ENCODE measurements at regions not wholly inside any gene's neighbourhood (a gene's known extent, or its start where the extent isn't known, plus 50 kb on each side); places are given as distances from the start of the nearest gene placed in this dataset.
"Not testable (repeated sequence)": the region's sequence is repeated elsewhere in the genome, so short reads cannot be mapped to it uniquely, and the experiment has no call there.

DNA sequence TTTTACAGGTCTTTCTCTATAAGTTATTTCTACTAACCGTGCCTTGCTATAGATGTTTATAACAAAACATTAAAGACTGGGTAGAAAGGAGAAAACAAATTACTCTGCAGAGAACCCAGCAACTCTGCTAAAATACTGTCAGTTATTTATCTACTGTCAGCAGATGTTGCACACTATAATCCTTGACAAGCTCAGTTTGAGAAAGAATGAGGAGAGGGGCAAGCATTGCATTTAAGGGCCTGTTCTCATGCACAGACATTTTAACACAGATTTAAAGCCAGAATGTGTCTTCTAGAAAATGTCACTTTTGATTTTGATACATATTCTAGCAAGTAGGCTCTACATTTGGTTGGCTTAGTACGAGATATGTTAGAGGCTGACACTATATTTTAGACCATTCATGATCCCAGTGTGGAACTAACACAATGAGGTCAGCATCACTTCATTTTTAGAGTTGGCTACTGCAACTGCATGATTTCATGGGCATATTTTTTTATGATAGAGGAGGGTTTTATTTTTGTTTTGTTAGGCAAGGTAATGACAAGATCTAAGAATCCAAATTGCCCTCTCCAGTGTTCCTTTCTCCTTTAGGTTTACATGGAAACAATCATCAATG lies 516.4 kb downstream of the ZEB2 start:
- no peak for DNase-seq

GRCh38 chr2:143996974-143997373 lies 522.9 kb downstream of the ZEB2 start:
- no peak for DNase-seq

- no peak for DNase-seq
Observed at GRCh38 chr2:143994961-143995360, 525.0 kb downstream of the ZEB2 start.

DNA sequence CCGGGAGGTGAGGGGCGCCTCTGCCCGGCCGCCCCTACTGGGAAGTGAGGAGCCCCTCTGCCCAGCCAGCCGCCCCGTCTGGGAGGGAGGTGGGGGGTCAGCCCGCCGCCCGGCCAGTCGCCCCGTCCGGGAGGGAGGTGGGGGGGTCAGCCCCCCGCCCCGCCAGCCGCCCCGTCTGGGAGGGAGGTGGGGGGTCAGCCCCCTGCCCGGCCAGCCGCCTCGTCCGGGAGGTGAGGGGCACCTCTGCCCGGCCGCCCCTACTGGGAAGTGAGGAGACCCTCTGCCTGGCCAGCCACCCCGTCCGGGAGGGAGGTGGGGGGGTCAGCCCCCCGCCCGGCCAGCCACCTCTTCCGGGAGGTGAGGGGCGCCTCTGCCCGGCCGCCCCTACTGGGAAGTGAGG lies 528.3 kb downstream of the ZEB2 start:
- DNase-seq = not testable (repeated sequence)

DNA sequence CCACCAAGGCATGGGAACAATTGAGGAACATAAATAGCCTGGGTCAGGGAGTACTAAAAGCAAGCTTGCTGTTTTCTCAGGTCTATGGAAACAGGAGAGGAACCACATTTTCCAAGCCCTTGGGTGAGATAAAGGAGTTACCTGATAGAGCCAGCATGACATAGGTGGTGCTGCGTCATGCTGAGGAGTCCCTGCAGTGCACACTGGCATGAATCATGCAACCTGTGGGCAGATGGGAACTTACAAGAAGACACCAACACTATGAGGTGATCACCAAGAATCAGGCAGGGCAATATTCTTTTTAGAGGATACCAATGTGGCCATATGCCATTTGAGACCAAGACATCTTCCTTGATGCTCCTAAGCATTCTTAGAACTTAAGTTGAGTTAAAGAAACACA lies 531.8 kb downstream of the ZEB2 start:
- DNase-seq = no peak

- no peak for DNase-seq
Observed at GRCh38 chr2:143981428-143981827, 538.5 kb downstream of the ZEB2 start.

- no peak for DNase-seq
Observed at GRCh38 chr2:143977356-143977755, 542.6 kb downstream of the ZEB2 start.

DNA sequence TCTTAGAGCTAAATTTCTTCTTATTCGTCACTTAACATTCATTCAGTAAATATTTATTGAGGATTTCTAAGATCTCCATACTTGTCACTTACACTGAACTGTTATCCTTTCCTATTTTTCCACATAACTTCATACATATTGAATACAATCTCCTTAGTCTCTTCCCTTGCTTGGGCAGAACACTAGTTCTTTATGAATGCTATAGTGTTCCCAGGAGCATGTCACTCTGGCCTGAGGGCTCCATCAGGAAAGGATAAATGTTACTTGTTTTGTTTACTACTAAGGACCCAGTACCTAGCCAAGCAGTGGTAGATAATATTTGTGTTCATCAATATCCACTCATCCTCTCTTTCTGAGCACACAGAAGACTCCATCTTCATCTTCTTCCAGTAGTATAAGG lies 544.7 kb downstream of the ZEB2 start:
- no peak for DNase-seq

GRCh38 chr2:143974262-143974661 lies 545.7 kb downstream of the ZEB2 start:
- DNase-seq = no peak

GRCh38 chr2:143968860-143969259 lies 551.1 kb downstream of the ZEB2 start:
- DNase-seq = no peak

GRCh38 chr2:143968360-143968759 lies 551.6 kb downstream of the ZEB2 start:
- DNase-seq = no peak

- DNase-seq = no peak
Observed at GRCh38 chr2:143965493-143966164, 554.3 kb downstream of the ZEB2 start.

DNA sequence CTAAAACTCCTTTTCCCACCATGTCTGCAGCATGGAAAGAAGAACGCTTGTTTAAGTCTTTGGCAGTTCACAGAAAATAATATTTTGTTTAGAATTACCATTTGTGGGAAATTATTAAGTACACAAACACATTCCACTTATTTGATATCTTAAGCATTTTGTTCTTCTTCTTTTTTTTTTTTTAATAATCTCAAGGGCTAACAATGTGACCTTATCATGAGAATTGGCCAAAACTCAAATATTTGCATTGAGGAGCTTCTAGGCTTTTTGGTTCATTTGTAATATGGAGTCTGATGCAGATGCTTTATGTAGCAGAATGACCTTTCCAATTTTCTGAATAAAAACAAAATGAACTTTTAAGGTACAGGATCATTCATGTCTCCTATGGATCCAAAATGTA lies 555.0 kb downstream of the ZEB2 start:
- DNase-seq = no peak

DNA sequence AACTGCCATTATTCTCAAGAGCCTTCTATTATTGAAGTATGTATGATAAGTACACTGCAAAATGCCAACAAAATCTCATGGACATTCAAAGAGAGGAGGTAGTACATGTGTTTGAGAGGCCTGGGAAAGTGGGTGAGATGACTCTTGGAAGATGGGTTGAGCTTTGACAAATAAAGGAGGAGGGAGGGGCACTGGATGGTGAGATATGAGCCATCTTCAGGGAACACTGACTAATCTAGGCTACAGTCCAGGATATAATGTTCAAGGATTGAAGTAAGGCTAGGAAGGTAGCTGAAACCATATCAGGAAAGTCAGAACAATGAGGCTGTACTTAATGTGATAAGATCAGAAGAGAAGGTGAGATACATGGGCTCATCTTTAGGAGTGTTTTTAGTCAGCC lies 559.7 kb downstream of the ZEB2 start:
- no peak for DNase-seq

- DNase-seq = no peak
Observed at GRCh38 chr2:143957321-143957720, 562.6 kb downstream of the ZEB2 start.

GRCh38 chr2:143955401-143956065 lies 564.4 kb downstream of the ZEB2 start:
- DNase-seq = no peak

DNA sequence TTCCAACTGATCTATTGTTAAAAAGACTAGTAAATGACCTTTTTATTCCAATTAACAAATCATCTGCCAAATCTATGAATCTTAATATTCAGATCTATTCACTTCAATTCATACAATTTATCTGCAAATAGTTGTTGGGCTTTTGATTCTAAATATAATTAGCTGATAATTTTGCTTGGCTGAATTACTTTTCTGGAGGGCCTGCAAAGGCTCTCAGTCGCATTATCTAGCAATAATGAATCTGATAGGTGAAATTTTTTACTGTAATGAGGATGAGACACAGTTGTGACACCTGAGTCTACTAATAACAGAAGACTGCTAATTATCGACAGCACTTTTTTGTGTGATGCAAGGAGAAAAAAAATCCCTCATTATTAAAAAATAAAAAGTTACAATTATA lies 565.1 kb downstream of the ZEB2 start:
- no peak for DNase-seq

DNA sequence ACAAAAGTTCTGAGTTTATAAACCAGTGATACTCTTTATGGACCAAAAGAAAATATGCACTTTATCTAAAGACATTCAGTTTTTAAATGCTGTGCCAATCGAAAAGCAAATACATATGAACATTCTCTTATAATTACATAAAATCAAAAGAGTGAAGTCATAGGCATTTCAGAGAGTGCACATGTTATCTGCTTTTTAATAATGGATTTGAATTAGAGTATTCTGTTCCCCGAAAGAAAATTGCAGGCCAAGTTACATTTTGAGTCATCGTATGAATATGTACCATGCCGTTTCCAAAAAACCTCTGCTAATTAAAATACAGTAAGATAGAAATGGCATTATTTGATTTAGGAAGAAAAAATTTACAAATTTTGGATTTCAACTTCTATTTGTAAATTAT lies 565.7 kb downstream of the ZEB2 start:
- no peak for DNase-seq

- DNase-seq = no peak
Observed at GRCh38 chr2:143953451-143954030, 566.4 kb downstream of the ZEB2 start.

GRCh38 chr2:143952536-143952935 lies 567.4 kb downstream of the ZEB2 start:
- no peak for DNase-seq

GRCh38 chr2:143950704-143951103 lies 569.2 kb downstream of the ZEB2 start:
- DNase-seq = no peak

GRCh38 chr2:143949121-143949848 lies 570.6 kb downstream of the ZEB2 start:
- no peak for DNase-seq

DNA sequence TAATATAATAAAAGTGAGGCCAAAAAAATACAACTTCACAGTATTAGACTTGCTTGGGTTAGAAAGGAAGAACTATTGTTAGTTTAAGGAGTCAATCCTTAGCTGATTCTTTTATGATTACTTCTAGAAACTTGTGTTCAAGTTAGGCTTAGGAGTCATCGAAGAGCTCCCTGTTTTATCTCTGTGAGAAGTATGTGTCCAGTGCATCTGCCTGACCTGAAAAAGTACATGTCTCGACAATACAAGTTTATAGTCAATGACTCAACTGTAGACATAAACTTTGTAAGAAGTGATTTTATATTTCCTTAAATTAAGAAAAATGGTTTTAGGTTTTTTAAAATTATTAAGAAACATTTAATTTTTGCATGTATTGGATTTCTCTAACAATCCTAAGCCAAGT lies 571.2 kb downstream of the ZEB2 start:
- no peak for DNase-seq
